ENCODE measurements at regions not wholly inside any gene's neighbourhood (a gene's known extent, or its start where the extent isn't known, plus 50 kb on each side); places are given as distances from the start of the nearest gene placed in this dataset.

GRCh38 chrX:28312965-28313364 lies 274.3 kb upstream of the IL1RAPL1 start:
- TF ChIP-seq CTCF (IDR thresholded peaks at IDR 0.05) (no peak), POLR2A (IDR thresholded peaks at IDR 0.05) (no peak), EP300 (IDR thresholded peaks at IDR 0.05) (no peak)

Data from ovary (tissue), 3 donors.